ENCODE measurements at regions not wholly inside any gene's neighbourhood (a gene's known extent, or its start where the extent isn't known, plus 50 kb on each side); places are given as distances from the start of the nearest gene placed in this dataset.
A peak's percentile ranks its signal among the peaks of the same experiment; 100 is the strongest.

GRCh38 chr10:113967126-113967525, 76.5 kb upstream of the ADRB1 start:
- DNase-seq (ENCODE audit: low spot score) = no peak

DNA sequence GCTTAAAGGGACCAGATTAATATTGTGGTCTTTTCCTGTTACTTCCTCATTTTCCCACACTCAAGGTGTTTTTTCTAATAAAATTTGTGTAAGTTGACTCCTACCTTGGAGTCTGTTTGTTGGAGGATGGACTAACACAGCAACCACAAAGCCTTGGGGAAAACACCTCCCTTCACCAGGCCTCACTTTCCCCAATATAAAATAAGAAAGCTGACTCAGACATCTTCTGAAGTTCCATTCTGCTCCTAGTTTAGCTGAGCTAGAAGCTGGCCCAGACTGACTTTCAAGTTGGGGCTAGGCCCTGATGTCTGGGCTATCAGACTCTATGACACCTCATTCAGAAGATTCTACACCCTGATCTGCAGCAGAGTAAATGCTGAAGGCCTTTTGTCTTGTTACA, 73.0 kb upstream of the ADRB1 start:
- no peak for DNase-seq (ENCODE audit: low spot score)

GRCh38 chr10:113971349-113971973, 72.2 kb upstream of the ADRB1 start:
- no peak for DNase-seq (ENCODE audit: low spot score)

GRCh38 chr10:113977174-113977573, 66.5 kb upstream of the ADRB1 start:
- no peak for DNase-seq (ENCODE audit: low spot score)

GRCh38 chr10:113978802-113979201, 64.9 kb upstream of the ADRB1 start:
- peak; percentile 67 for DNase-seq (ENCODE audit: low spot score)

DNA sequence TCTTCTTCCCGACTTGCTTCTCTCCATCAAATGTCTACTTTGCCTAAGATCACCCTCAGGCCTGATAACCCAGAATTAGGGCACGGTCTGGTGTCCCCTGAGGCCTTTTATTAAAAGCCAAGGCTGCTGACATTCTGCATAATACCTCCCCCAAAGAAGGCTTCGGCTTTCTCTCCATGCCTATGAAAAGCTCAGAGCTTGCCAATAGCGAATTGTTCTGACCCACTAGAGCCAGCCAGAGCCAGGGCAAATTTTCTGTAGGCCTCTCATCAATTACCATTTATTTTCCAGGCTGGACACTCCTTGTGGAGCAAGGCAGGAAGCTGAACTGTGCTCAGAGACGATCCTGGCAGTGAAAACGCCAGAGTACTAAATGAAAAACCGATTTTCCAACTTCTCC, 64.3 kb upstream of the ADRB1 start:
- peak; percentile 36 for DNase-seq (ENCODE audit: low spot score)

GRCh38 chr10:113980408-113981087, 63.1 kb upstream of the ADRB1 start:
- DNase-seq (ENCODE audit: low spot score) = no peak

DNA sequence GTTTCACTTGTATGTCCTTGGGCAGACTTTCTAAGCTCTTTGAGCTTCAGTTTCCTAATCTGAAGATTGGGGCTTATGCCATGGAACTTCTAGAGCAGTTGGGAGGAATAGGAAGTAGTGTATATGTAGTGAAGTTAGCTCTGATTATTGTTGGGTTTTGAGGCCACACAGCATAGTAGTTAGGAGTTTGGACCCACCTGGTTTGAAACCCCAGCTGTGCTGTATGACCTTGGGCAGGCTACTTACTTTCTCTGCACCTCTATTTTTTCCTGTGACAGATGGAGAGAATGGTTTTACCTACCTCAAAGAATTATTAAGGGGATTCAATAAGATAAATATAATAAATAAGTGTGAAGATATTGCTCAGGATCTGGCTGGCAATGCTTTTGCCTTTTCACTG, 61.4 kb upstream of the ADRB1 start:
- no peak for DNase-seq (ENCODE audit: low spot score)

GRCh38 chr10:113982769-113983168, 60.9 kb upstream of the ADRB1 start:
- no peak for DNase-seq (ENCODE audit: low spot score)

DNA sequence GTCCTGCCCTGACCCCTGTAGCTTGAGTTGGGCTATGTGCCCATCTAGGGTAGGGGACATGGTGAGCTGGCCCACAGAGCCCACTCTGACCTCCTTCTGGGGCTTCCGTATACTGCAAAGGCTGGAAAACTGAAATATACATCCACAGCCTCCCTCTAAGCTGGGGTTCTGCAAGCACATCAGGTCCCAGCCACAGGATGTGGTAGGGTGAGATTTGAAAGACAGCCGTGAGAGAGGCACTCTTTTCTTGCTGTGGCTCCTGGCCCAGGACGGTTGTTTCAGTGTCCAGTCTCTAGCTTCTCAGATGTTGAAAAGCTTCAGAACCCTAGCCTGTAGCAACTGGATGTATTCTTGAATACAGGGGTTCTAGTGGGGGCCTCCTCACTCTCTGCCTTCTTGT, 60.1 kb upstream of the ADRB1 start:
- no peak for DNase-seq (ENCODE audit: low spot score)

- no peak for DNase-seq (ENCODE audit: low spot score)
Measured at GRCh38 chr10:113985297-113985844, 58.3 kb upstream of the ADRB1 start.

GRCh38 chr10:113986316-113986715, 57.4 kb upstream of the ADRB1 start:
- DNase-seq (ENCODE audit: low spot score) = no peak

DNA sequence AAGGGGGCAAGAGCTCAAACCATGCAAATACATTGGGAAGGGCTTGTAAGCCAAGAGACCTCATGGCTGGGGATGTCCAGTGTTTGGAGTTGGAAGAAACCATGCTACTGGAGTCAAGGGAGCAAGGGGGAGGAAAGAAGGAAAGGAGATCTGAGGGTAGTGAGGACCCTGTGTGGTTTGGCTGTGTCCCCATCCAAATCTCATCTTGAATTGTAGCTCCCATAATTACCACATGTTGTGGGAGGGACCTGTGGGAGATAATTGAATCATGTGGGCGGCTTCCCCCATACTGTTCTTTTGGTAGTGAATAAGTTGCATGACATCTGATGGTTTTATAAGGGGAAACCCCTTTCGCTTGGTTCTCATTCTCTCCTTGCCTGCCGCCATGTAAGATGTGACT, 56.5 kb upstream of the ADRB1 start:
- no peak for DNase-seq (ENCODE audit: low spot score)

GRCh38 chr10:113987805-113988204, 55.9 kb upstream of the ADRB1 start:
- no peak for DNase-seq (ENCODE audit: low spot score)

- DNase-seq (ENCODE audit: low spot score) = no peak
Measured at GRCh38 chr10:113988535-113988934, 55.1 kb upstream of the ADRB1 start.

GRCh38 chr10:113991091-113991860, 52.4 kb upstream of the ADRB1 start:
- no peak for DNase-seq (ENCODE audit: low spot score)

DNA sequence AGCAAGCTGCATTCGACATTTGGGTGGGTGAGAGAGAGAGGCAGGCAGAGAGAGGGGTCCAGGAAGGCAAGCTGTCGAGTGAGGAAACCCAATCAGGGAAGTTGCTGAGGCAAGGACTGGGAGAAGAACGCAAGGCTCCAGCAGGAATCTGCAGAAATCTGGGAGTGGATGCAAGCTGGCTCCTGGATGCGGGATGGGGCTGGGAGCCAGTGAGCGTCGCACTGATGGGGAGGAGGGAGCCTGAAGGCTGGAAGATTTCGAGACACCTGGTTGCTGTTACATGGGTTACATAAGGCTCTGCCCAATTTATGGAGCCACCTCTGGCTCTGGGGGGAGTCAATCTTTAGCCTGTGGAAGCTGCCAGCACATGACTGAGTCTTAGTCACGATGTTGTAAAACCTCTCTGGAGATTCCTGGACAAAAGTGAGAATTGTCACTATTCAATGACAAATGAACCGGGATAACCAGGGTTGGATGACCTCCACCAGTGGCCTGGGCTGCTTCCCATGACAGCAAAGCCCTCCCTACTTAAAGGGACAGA, 51.1 kb upstream of the ADRB1 start:
- no peak for DNase-seq (ENCODE audit: low spot score)

GRCh38 chr10:113993489-113993991, 50.1 kb upstream of the ADRB1 start:
- DNase-seq (ENCODE audit: low spot score) = no peak
